Left colon (tissue), 2 donors: ENCODE measurements at regions not wholly inside any gene's neighbourhood (a gene's known extent, or its start where the extent isn't known, plus 50 kb on each side); places are given as distances from the start of the nearest gene placed in this dataset.

Source experiments
- ATAC-seq: fragments of 200-7000 bp; cut with Tn5 transposase; one replicate; pipeline ENCODE4 v1.9.1; 2020; ENCODE audit warnings: mild to moderate bottlenecking, moderate library complexity
- DNase-seq, 2 donors: peaks; one replicate each; pipeline ENCODE4 v3.0.0-alpha.2; 2020
- intact Hi-C, 2 donors: fragments of 100-400 bp; cut with DNase I in 1 of 2; cut with micrococcal nuclease in 1 of 2; formaldehyde crosslinking; loops; one replicate each; pipeline versions ENCODE4 v1.11.2 to v1.14.0; 2022; cut with DNase I, micrococcal nuclease
- donor health status: DM: no; HTN: no; CAD: no.
- donor health status: DM: yes; HTN: yes; CAD: no.

DNA sequence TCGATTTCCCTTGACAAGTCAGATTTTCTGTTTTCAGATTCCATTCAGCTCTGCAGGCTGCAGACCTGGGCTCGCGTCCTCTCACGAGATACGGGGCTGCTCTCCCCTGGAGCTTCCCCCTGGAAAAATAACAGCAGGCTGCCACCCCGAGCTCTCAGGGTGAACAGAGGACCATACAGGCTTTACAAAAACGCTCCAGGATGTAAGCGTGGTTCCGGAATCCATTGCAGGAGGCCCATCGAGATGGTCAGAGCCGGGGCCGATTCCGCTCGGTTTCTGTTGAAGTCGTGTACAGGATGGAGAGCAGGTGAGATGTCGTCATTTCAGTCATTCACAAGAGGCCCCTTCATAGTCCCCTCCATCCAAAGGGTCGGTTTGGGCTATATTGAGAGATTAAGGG lies 297.7 kb upstream of the IRX4 start:
- intact Hi-C loops: no loop called here
- ATAC-seq (no peak), DNase-seq (no peak)

- ATAC-seq (no peak), DNase-seq (no peak)
- intact Hi-C loops: no loop called here
These were observed 297.1 kb upstream of the IRX4 start for GRCh38 chr5:2179861-2180260.

DNA sequence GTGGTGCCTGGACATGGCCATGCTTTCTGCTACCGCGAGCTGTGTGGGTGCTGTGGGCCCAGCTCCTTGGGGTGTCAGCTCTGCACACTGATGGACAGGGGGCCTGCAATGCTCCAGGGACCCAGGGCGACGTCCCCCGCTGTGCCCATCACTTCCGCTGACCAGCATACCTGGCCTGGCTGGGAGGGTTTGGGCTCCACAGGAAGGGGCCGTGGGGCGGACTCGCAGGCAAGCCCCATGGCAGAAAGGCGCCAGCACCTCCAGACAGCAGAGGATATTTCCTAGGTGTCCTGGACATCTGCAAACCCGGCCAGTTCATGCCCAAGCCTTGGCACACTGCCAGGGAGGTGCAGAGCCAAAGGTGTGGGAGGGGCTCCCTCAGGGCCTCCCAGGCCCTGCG lies 295.8 kb upstream of the IRX4 start:
- ATAC-seq (no peak), DNase-seq (no peak)
- intact Hi-C loops: no loop called here

GRCh38 chr5:2178071-2178477 lies 295.3 kb upstream of the IRX4 start:
- no peak for ATAC-seq
- intact Hi-C loops: no loop called here
- DNase-seq: no peak

DNA sequence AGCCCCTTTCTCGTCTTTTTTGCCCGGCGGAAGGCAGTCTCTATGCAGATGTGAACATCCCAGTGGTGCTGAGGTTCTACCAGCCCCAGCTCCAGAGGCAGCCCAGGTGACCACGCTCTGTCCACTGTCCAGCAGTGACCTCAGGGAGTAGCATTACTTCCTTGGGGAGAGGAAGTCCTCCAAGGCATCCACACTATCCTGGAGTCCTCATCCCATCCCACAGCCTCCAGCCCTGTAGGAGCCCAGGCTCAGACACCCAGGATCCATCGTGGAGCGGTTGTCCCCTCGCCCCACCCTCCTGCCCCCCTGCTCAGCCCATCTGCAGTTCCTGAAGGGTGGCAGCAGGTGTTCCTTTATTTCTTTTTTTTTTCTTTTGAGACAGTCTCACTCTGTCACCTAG lies 294.5 kb upstream of the IRX4 start:
- no peak for DNase-seq
- intact Hi-C loops: no loop called here
- ATAC-seq: no peak

DNA sequence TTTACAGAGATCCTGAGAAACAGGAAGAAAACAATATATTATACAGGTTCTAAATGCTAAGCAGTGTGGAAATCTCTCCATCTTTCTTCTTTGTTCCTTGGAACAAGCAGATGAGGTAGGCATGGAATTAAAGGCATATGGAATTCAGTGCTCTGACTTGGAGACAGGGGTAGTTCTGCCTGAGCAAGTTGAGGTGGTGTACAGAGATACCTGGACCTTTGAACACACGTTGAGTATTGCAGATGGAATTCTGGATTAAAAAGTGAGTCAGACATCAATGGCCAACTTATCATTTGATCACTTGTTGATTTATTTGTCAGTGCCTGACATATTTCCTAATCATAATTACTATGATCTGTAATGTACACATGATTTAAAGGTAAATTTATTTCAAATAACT lies 293.9 kb upstream of the IRX4 start:
- ATAC-seq (no peak), DNase-seq (no peak)
- intact Hi-C loops: no loop called here

GRCh38 chr5:2175842-2176404 lies 293.2 kb upstream of the IRX4 start:
- intact Hi-C loops: no loop called here
- ATAC-seq (no peak), DNase-seq (no peak)

DNA sequence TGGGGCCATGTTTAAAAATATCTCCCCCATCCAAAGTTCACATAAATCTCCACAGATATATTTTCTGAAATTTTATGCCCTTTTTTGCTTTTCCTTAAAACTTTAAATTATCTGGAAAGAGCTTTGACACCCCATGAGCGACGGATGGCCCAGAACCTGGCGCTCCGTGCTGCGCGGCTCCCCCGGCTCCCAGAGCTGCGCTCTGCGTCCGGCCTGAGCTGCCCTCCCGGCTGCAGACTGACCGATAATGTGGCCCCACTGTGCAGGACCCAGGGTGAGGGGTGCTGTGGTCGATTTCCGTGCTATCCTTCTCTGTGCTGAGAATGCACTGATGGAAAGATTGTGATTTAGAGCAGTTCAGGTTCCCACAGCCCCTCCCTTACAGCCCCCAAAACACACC lies 292.3 kb upstream of the IRX4 start:
- intact Hi-C loops: no loop called here
- no peak for ATAC-seq
- no peak for DNase-seq

DNA sequence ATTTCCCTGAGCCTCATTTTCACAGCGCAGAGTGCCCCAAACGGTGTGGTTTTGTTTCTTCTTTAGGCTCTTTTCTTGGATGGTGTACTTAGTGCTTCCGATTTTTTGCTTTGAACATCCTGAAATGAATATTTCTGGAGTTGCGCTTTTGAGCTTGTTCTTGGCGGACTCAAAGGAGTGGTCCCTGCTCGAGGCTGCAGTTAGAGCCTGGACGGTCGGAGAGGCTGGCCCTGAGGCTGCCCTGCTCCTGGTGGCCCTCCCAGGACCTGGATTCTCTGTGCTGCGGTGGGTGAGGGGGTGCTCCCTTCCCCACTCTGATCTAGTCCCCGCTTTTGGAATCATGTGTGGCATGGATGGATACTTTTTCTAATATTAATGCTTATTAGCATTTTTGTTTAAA lies 291.8 kb upstream of the IRX4 start:
- DNase-seq: no peak
- intact Hi-C loops: no loop called here
- ATAC-seq: no peak

GRCh38 chr5:2173151-2173834 lies 290.6 kb upstream of the IRX4 start:
- DNase-seq (no peak), ATAC-seq (no peak)
- intact Hi-C loops: no loop called here

- ATAC-seq (no peak), DNase-seq (no peak)
- intact Hi-C loops: no loop called here
These were observed 289.7 kb upstream of the IRX4 start for GRCh38 chr5:2172471-2172870.

GRCh38 chr5:2170761-2171160 lies 288.0 kb upstream of the IRX4 start:
- intact Hi-C loops: no loop called here
- no peak for ATAC-seq
- no peak for DNase-seq

GRCh38 chr5:2169850-2170760 lies 287.4 kb upstream of the IRX4 start:
- intact Hi-C loops: no loop called here
- ATAC-seq (no peak), DNase-seq (no peak)

- intact Hi-C loops: no loop called here
- ATAC-seq (no peak), DNase-seq (no peak)
These were observed 286.7 kb upstream of the IRX4 start for GRCh38 chr5:2169430-2169808.

GRCh38 chr5:2168601-2169429 lies 286.1 kb upstream of the IRX4 start:
- ATAC-seq (no peak), DNase-seq (no peak)
- intact Hi-C loops: no loop called here

GRCh38 chr5:2167671-2168070 lies 284.9 kb upstream of the IRX4 start:
- intact Hi-C loops: no loop called here
- ATAC-seq (no peak), DNase-seq (no peak)

- intact Hi-C loops: no loop called here
- ATAC-seq (no peak), DNase-seq (no peak)
These were observed 284.3 kb upstream of the IRX4 start for GRCh38 chr5:2166979-2167377.

DNA sequence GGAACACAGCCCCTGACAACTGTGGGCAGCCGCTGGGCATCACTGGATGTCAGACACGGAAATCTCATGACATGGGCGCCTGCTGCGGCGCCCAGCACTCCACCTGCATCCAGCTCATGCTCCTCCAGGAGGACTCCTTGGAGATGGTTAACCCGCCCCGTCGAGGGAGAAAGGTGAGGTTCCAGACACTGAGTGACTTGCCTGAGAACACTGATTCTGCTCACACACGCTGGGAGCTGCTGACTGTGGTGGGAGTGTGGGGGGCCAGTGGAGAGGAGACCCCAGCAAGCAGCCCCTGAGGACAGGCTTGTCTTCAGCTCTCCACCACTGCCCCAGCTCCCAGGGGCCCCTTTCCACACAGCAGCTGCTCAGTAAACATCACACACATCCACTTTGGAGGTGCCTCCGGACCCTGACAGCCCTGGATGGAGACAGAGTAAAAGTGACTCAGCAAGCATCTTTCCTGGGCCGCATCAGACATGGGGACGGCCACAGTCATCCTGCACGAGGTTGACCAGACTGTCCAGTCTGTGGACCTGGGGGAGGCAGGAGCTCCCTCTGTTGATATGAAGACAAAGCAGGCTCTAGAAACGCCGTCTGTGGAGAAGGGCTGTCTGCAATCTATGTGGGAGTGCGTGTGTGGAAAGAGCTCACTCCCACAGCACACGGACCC lies 283.7 kb upstream of the IRX4 start:
- ATAC-seq: no peak
- no peak for DNase-seq
- intact Hi-C loops: no loop called here
